Activated naive CD4-positive, alpha-beta T cell treated with anti-CD3 and anti-CD28 coated beads for 36 hours (primary cell): ENCODE measurements at regions not wholly inside any gene's neighbourhood (a gene's known extent, or its start where the extent isn't known, plus 50 kb on each side); places are given as distances from the start of the nearest gene placed in this dataset.

Experiments
- CTCF ChIA-PET: fragments of 350-600 bp; sonication (Branson Sonifier 250); formaldehyde crosslinking; loops from one replicate; lab custom pipeline; 2021; ENCODE audit warnings: antibody characterized with exemption; lab: Charles Lee
- DNase-seq: peaks from one replicate; pipeline ENCODE4 v3.0.0-alpha.2; 2020
- H3K27ac Mint-ChIP-seq: one replicate; pipeline ENCODE4 v1.8.0; 2021; ENCODE audit warnings: mild to moderate bottlenecking, mixed read lengths
- H3K27me3 Mint-ChIP-seq: one replicate; pipeline ENCODE4 v1.8.0; 2021; ENCODE audit warnings: low read depth, mixed read lengths
- H3K36me3 Mint-ChIP-seq: one replicate; pipeline ENCODE4 v1.8.0; 2021; ENCODE audit warnings: low read depth, mixed read lengths
- H3K4me1 Mint-ChIP-seq: one replicate; pipeline ENCODE4 v1.8.0; 2021; ENCODE audit warnings: low read depth, mixed read lengths
- H3K4me3 Mint-ChIP-seq: one replicate; pipeline ENCODE4 v1.8.0; 2021; ENCODE audit warnings: mild to moderate bottlenecking, moderate library complexity, mixed read lengths
- H3K9me3 Mint-ChIP-seq: one replicate; pipeline ENCODE4 v1.8.0; 2021; ENCODE audit warnings: mixed read lengths
- intact Hi-C: fragments of 100-400 bp; cut with micrococcal nuclease; formaldehyde crosslinking; loops from one replicate; pipeline ENCODE4 v1.15.1; 2023

GRCh38 chr10:109417803-109418202 is 505.5 kb downstream of the XPNPEP1 start:
- peaks cover 1% of the 10 kb centered on the region for H3K9me3 Mint-ChIP-seq
- no peak for DNase-seq
- H3K27ac Mint-ChIP-seq = no peak overlapping the region
- intact Hi-C loops = no loop called here
- H3K36me3 Mint-ChIP-seq = no peaks in the 10 kb centered on the region
- CTCF ChIA-PET = no interaction called here
- H3K4me3 Mint-ChIP-seq = no peak overlapping the region
- no peaks in the 10 kb centered on the region for H3K27me3 Mint-ChIP-seq
- H3K4me1 Mint-ChIP-seq = no peaks in the 10 kb centered on the region

DNA sequence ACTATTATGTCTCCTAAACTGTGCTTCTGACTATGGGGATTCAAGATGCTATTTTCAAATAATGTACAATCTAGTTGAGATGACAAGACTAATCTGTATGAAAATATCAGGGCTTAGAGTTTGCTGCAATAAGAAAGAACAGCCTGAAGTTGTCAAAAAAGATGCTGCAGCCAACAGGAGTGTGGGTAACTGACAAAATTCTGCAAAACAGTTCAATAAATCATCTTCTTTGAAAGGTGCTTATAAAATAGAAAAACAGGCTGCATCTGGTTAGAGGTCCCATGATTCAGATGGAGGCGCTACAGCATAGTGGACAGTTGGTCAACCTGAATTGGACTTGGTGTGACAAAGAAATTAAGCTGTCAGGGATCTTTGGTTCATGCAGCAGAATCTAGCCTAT is 511.0 kb downstream of the XPNPEP1 start:
- H3K9me3 Mint-ChIP-seq = peaks cover 3% of the 10 kb centered on the region
- no peak overlapping the region for H3K4me3 Mint-ChIP-seq
- DNase-seq = no peak
- intact Hi-C loops = no loop called here
- H3K36me3 Mint-ChIP-seq = no peaks in the 10 kb centered on the region
- H3K4me1 Mint-ChIP-seq = no peaks in the 10 kb centered on the region
- CTCF ChIA-PET = no interaction called here
- no peak overlapping the region for H3K27ac Mint-ChIP-seq
- H3K27me3 Mint-ChIP-seq = no peaks in the 10 kb centered on the region

GRCh38 chr10:109411917-109412316 is 511.4 kb downstream of the XPNPEP1 start:
- intact Hi-C loops = no loop called here
- Mint-ChIP-seq H3K27ac (no peak overlapping the region), H3K4me3 (no peak overlapping the region), H3K4me1 (no peaks in the 10 kb centered on the region), H3K27me3 (no peaks in the 10 kb centered on the region), H3K9me3 (peaks cover 3% of the 10 kb centered on the region), H3K36me3 (no peaks in the 10 kb centered on the region)
- CTCF ChIA-PET = no interaction called here
- DNase-seq = no peak

- DNase-seq = no peak
- H3K4me3 Mint-ChIP-seq = no peak overlapping the region
- no peaks in the 10 kb centered on the region for H3K27me3 Mint-ChIP-seq
- intact Hi-C loops = no loop called here
- no peaks in the 10 kb centered on the region for H3K4me1 Mint-ChIP-seq
- no peaks in the 10 kb centered on the region for H3K36me3 Mint-ChIP-seq
- CTCF ChIA-PET = no interaction called here
- H3K9me3 Mint-ChIP-seq = no peaks in the 10 kb centered on the region
- no peak overlapping the region for H3K27ac Mint-ChIP-seq
Measured at GRCh38 chr10:109405338-109405737, 518.0 kb downstream of the XPNPEP1 start.

DNA sequence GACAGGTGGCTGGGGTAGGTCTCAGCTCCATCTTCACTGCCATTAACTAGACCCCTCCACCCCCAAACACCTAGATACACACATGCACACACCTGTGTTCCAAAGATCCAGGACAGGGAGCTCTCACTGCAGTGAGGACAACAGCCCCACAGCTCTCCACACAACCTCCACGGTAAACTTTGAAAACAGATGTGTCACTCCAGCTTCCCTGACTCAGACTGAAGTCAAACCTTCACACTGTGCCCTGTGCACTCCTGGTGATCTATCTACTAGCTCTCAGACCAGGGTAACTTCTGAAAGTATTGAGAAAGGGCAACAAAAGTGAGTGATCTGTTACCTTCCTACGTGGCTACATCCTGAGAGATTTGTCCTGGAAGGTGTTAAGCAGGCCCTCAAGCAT is 519.8 kb downstream of the XPNPEP1 start:
- Mint-ChIP-seq H3K4me1 (no peaks in the 10 kb centered on the region), H3K27ac (no peak overlapping the region), H3K4me3 (no peak overlapping the region), H3K36me3 (no peaks in the 10 kb centered on the region), H3K9me3 (no peaks in the 10 kb centered on the region), H3K27me3 (no peaks in the 10 kb centered on the region)
- DNase-seq = no peak
- intact Hi-C loops = no loop called here
- CTCF ChIA-PET = no interaction called here

DNA sequence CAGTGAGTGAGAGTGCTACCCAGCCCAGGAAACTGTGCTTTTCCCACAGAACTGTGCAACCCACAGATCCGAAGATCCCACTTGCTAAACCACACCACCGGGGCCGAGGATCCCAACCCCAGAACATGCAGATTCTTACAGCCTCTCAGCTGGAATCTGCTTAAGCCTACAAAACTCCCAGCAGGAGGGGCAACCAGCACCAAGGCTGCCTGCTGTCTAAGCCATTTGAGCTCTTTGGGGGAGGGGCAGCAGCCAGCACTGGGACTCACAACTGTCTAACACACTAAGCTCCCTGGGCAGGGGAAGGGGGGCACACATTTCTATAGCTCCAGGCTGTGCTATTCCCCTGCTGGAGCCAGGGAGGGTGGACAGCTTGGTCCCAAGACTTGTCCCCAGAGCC is 529.9 kb downstream of the XPNPEP1 start:
- no peaks in the 10 kb centered on the region for H3K36me3 Mint-ChIP-seq
- no peak overlapping the region for H3K27ac Mint-ChIP-seq
- intact Hi-C loops = no loop called here
- CTCF ChIA-PET = no interaction called here
- no peaks in the 10 kb centered on the region for H3K27me3 Mint-ChIP-seq
- H3K4me1 Mint-ChIP-seq = no peaks in the 10 kb centered on the region
- no peak for DNase-seq
- H3K9me3 Mint-ChIP-seq = peaks cover 8% of the 10 kb centered on the region
- H3K4me3 Mint-ChIP-seq = no peak overlapping the region

- DNase-seq = no peak
- H3K27ac Mint-ChIP-seq = no peak overlapping the region
- no peak overlapping the region for H3K4me3 Mint-ChIP-seq
- no peaks in the 10 kb centered on the region for H3K9me3 Mint-ChIP-seq
- H3K36me3 Mint-ChIP-seq = no peaks in the 10 kb centered on the region
- CTCF ChIA-PET = no interaction called here
- no peaks in the 10 kb centered on the region for H3K27me3 Mint-ChIP-seq
- intact Hi-C loops = no loop called here
- H3K4me1 Mint-ChIP-seq = no peaks in the 10 kb centered on the region
Measured at GRCh38 chr10:109386921-109387320, 536.4 kb downstream of the XPNPEP1 start.

DNA sequence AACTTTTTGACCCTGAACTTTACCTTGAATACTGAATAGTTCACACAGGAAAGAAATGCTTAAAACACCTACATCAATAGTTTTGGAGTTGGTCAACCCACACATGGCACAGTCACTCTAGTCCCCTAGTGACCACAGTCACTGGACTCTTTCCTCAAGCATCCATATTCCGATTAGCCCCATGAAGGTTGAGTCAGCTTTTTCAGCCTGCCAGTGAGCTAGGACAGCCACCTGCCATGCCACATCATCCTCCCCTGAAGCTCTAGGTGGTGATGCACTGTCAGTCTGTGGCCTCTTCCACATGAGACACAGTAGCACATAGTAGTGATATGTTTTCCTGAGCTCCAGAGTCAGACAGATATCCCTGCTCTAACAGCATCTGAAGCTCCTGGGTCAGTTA is 537.2 kb downstream of the XPNPEP1 start:
- no peaks in the 10 kb centered on the region for H3K4me1 Mint-ChIP-seq
- no peaks in the 10 kb centered on the region for H3K27me3 Mint-ChIP-seq
- no peaks in the 10 kb centered on the region for H3K9me3 Mint-ChIP-seq
- intact Hi-C loops = no loop called here
- H3K4me3 Mint-ChIP-seq = no peak overlapping the region
- no peak for DNase-seq
- no peaks in the 10 kb centered on the region for H3K36me3 Mint-ChIP-seq
- CTCF ChIA-PET = no interaction called here
- H3K27ac Mint-ChIP-seq = no peak overlapping the region

GRCh38 chr10:109379186-109379585 is 544.1 kb downstream of the XPNPEP1 start:
- DNase-seq = no peak
- Mint-ChIP-seq H3K9me3 (no peaks in the 10 kb centered on the region), H3K27me3 (no peaks in the 10 kb centered on the region), H3K27ac (no peak overlapping the region), H3K4me1 (no peaks in the 10 kb centered on the region), H3K4me3 (no peak overlapping the region), H3K36me3 (no peaks in the 10 kb centered on the region)
- intact Hi-C loops = no loop called here
- CTCF ChIA-PET = no interaction called here

- Mint-ChIP-seq H3K4me3 (no peak overlapping the region), H3K36me3 (no peaks in the 10 kb centered on the region), H3K4me1 (no peaks in the 10 kb centered on the region), H3K9me3 (peaks cover 6% of the 10 kb centered on the region), H3K27ac (no peak overlapping the region), H3K27me3 (no peaks in the 10 kb centered on the region)
- intact Hi-C loops = no loop called here
- CTCF ChIA-PET = no interaction called here
- no peak for DNase-seq
Measured at GRCh38 chr10:109374215-109374614, 549.1 kb downstream of the XPNPEP1 start.

- CTCF ChIA-PET = no interaction called here
- intact Hi-C loops = no loop called here
- Mint-ChIP-seq H3K36me3 (no peaks in the 10 kb centered on the region), H3K4me3 (no peak overlapping the region), H3K9me3 (peaks cover 3% of the 10 kb centered on the region), H3K4me1 (no peaks in the 10 kb centered on the region), H3K27ac (no peak overlapping the region), H3K27me3 (no peaks in the 10 kb centered on the region)
- DNase-seq = no peak
Measured at GRCh38 chr10:109359316-109359715, 564.0 kb downstream of the XPNPEP1 start.

DNA sequence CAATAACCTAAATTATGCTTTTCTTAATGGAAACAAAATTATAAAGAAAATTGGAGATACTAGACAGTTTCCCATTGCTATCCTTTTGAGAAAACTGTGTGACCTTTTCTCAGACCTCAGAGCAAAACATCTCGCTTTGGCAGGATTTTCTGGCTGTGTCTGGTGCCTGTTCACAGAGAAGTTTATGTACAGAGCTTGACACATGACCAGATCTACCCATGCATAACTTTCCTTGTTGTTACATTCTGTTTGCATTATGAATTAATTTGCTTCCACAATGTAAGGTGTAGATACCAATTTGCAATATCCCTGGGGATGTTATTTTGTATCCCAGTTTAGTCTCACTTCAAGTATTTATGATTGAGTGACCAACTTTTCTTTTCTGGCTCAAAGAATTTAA is 565.0 kb downstream of the XPNPEP1 start:
- intact Hi-C loops = no loop called here
- H3K36me3 Mint-ChIP-seq = no peaks in the 10 kb centered on the region
- CTCF ChIA-PET = no interaction called here
- no peak overlapping the region for H3K4me3 Mint-ChIP-seq
- no peaks in the 10 kb centered on the region for H3K4me1 Mint-ChIP-seq
- no peak for DNase-seq
- no peak overlapping the region for H3K27ac Mint-ChIP-seq
- no peaks in the 10 kb centered on the region for H3K27me3 Mint-ChIP-seq
- peaks cover 3% of the 10 kb centered on the region for H3K9me3 Mint-ChIP-seq

- Mint-ChIP-seq H3K9me3 (peaks cover 5% of the 10 kb centered on the region), H3K36me3 (no peaks in the 10 kb centered on the region), H3K27me3 (no peaks in the 10 kb centered on the region), H3K4me3 (no peak overlapping the region), H3K4me1 (no peaks in the 10 kb centered on the region), H3K27ac (no peak overlapping the region)
- DNase-seq = no peak
- intact Hi-C loops = no loop called here
- CTCF ChIA-PET = no interaction called here
Measured at GRCh38 chr10:109348324-109348723, 575.0 kb downstream of the XPNPEP1 start.

DNA sequence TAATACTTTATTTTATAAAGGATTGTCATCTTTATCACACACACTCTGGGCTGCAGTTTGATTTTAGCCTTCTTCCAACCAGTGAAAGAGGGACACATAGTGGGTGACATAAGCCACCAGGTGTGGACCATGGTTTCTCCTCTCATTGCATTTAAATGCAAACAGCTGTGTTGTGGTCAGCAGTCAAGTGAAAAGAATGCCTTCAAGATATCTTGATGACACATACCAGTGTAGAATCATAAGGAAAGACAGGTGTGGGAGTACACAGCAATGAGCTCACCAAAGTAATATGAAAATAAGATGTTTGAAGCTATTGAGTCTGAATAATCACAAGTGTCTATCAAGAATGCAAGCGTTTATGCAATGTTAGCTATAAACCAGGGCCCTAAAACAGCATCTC is 580.0 kb downstream of the XPNPEP1 start:
- intact Hi-C loops = no loop called here
- Mint-ChIP-seq H3K4me3 (no peak overlapping the region), H3K27ac (no peak overlapping the region), H3K27me3 (no peaks in the 10 kb centered on the region), H3K36me3 (no peaks in the 10 kb centered on the region), H3K4me1 (no peaks in the 10 kb centered on the region), H3K9me3 (peaks cover 2% of the 10 kb centered on the region)
- CTCF ChIA-PET = interaction anchor here (0.6 kb wide), 1 partner anchor 14 kb away, joined by 3 read pairs; no protein-coding TSS in a partner anchor
- DNase-seq = no peak
